SK-N-SH treated with all-trans-retinoic acid at 6 μM for 48 hours (cell line): ENCODE measurements at regions not wholly inside any gene's neighbourhood (a gene's known extent, or its start where the extent isn't known, plus 50 kb on each side); places are given as distances from the start of the nearest gene placed in this dataset.

Experiments used
- ATAC-seq: fragments of 200-7000 bp; cut with Tn5 transposase; 3 replicates; pipeline ENCODE4 v1.9.1; 2020; ENCODE audit warnings: mild to moderate bottlenecking, moderate library complexity
- ARNTL ChIP-seq: fragments of 450-650 bp; formaldehyde crosslinking; IDR thresholded peaks from 2 replicates; pipeline ENCODE4 v1.5.0; 2020; ENCODE audit warnings: low read depth, mild to moderate bottlenecking, moderate library complexity, borderline replicate concordance
- BACH2 ChIP-seq: fragments of 250-450 bp; sonication (Bioruptor Pico); IDR thresholded peaks from 2 replicates; pipeline ENCODE4 v1.9.0; 2021; ENCODE audit warnings: mild to moderate bottlenecking, borderline replicate concordance
- CSDC2 ChIP-seq: fragments of 250-450 bp; sonication (Bioruptor Pico); IDR thresholded peaks from 2 replicates; pipeline ENCODE4 v1.5.0; 2020; ENCODE audit warnings: mild to moderate bottlenecking, moderate library complexity
- ESRRG ChIP-seq: fragments of 250-450 bp; sonication (Bioruptor Pico); IDR thresholded peaks from 2 replicates; pipeline ENCODE4 v1.6.1; 2021; ENCODE audit warnings: mild to moderate bottlenecking
- GLIS3 ChIP-seq: fragments of 250-450 bp; sonication (Bioruptor Pico); IDR thresholded peaks from 2 replicates; pipeline ENCODE4 v1.5.0; 2020; ENCODE audit warnings: mild to moderate bottlenecking, moderate library complexity
- ISL1 ChIP-seq: fragments of 250-450 bp; sonication (Bioruptor Pico); IDR thresholded peaks from 2 replicates; pipeline ENCODE4 v2.1.2; 2022; ENCODE audit warnings: mild to moderate bottlenecking, moderate library complexity
- OSR1 ChIP-seq: fragments of 250-450 bp; sonication (Bioruptor Pico); IDR thresholded peaks from 2 replicates; pipeline ENCODE4 v1.8.0; 2022; ENCODE audit warnings: moderate library complexity, mild to moderate bottlenecking, inconsistent platforms
- POU6F1 ChIP-seq: fragments of 250-450 bp; sonication (Bioruptor Pico); IDR thresholded peaks from 2 replicates; pipeline ENCODE4 v1.8.0; 2021; ENCODE audit warnings: low read depth, mild to moderate bottlenecking, moderate library complexity, borderline replicate concordance
- RARB ChIP-seq: fragments of 250-450 bp; sonication (Bioruptor Pico); IDR thresholded peaks from 2 replicates; pipeline ENCODE4 v1.8.0; 2021; ENCODE audit warnings: mild to moderate bottlenecking, moderate library complexity
- SNAI2 ChIP-seq: fragments of 250-450 bp; sonication (Bioruptor Pico); IDR thresholded peaks from 2 replicates; pipeline ENCODE4 v1.5.0; 2020; ENCODE audit warnings: mild to moderate bottlenecking, moderate library complexity
- TCF4 ChIP-seq: fragments of 250-450 bp; sonication (Bioruptor Pico); IDR thresholded peaks from 2 replicates; pipeline ENCODE4 v1.8.0; 2021; ENCODE audit warnings: mild to moderate bottlenecking, moderate library complexity, borderline replicate concordance
- TOX ChIP-seq: fragments of 250-450 bp; sonication (Bioruptor Pico); IDR thresholded peaks from 2 replicates; pipeline ENCODE4 v1.8.0; 2021; ENCODE audit warnings: mild to moderate bottlenecking, moderate library complexity, borderline replicate concordance
- TSHZ2 ChIP-seq: fragments of 250-450 bp; sonication (Bioruptor Pico); IDR thresholded peaks from 2 replicates; pipeline ENCODE4 v1.5.0; 2020; ENCODE audit warnings: mild to moderate bottlenecking, moderate library complexity
- ZC3H10 ChIP-seq: fragments of 250-450 bp; sonication (Bioruptor Pico); IDR thresholded peaks from 2 replicates; pipeline ENCODE4 v1.5.1; 2021; ENCODE audit warnings: mild to moderate bottlenecking, moderate library complexity
- ZFP3 ChIP-seq: fragments of 250-450 bp; sonication (Bioruptor Pico); IDR thresholded peaks from 2 replicates; pipeline ENCODE4 v1.5.0; 2020; ENCODE audit warnings: mild to moderate bottlenecking, moderate library complexity
- ZFP30 ChIP-seq: fragments of 450-650 bp; formaldehyde crosslinking; IDR thresholded peaks from 2 replicates; pipeline ENCODE4 v1.5.0; 2022; ENCODE audit warnings: mild to moderate bottlenecking, moderate library complexity
- ZNF565 ChIP-seq: fragments of 450-650 bp; formaldehyde crosslinking; conservative IDR thresholded peaks from 2 replicates; pipeline ENCODE4 v1.5.0; 2020; ENCODE audit warnings: low read depth, mild to moderate bottlenecking, moderate library complexity
- ZNF70 ChIP-seq: fragments of 450-650 bp; formaldehyde crosslinking; IDR thresholded peaks from 2 replicates; pipeline ENCODE4 v1.5.0; 2020; ENCODE audit warnings: mild to moderate bottlenecking, moderate library complexity
- ZNF8 ChIP-seq: fragments of 450-650 bp; formaldehyde crosslinking; IDR thresholded peaks from 2 replicates; pipeline ENCODE4 v1.5.0; 2020; ENCODE audit warnings: mild to moderate bottlenecking, moderate library complexity
- TF ChIP-seq, protein P1 (sequence below): fragments of 250-450 bp; sonication (Bioruptor Pico); IDR thresholded peaks from 2 replicates; pipeline ENCODE4 v1.5.1; 2020; ENCODE audit warnings: low read depth, mild to moderate bottlenecking, moderate library complexity
- TF ChIP-seq, protein P2 (sequence below): fragments of 250-450 bp; sonication (Bioruptor Pico); IDR thresholded peaks from 2 replicates; pipeline ENCODE4 v1.8.0; 2020; ENCODE audit warnings: mild to moderate bottlenecking, moderate library complexity, borderline replicate concordance
- TF ChIP-seq, protein P3 (sequence below): fragments of 250-450 bp; sonication (Bioruptor Pico); IDR thresholded peaks from 2 replicates; pipeline ENCODE4 v1.5.1; 2021; ENCODE audit warnings: mild to moderate bottlenecking, moderate library complexity

DNA sequence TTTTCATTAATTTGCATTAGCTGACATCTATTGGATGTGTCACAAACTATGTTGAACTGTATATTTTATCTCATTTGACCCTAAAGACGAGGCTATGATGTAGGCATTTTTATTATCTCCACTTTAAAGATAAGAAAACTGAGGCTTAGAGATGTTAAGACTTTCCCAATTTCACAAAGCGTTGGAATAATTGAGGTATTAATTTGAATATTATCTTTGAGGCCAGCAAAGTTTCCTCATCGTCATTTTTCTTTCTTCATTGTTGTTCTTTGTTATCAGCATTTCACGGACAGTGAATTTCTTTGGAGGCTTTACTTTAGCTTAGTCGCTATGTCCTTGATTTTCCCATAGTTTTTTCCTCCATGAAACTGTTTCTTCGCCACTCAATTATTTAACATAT, 227.5 kb upstream of the MYOCD start:
- no peak for ATAC-seq
- TF ChIP-seq RARB (no peak), TCF4 (CRISPR knock-in tag) (no peak), TSHZ2 (CRISPR knock-in tag) (no peak), ZNF8 (CRISPR knock-in tag) (no peak), GLIS3 (CRISPR knock-in tag) (no peak), BACH2 (CRISPR knock-in tag) (no peak), ZNF565 (CRISPR knock-in tag) (no peak), POU6F1 (CRISPR knock-in tag) (no peak), CSDC2 (CRISPR knock-in tag) (no peak), SNAI2 (no peak), TOX (CRISPR knock-in tag) (no peak), ZC3H10 (CRISPR knock-in tag) (no peak), ARNTL (CRISPR knock-in tag) (no peak), OSR1 (CRISPR knock-in tag) (no peak), ESRRG (CRISPR knock-in tag) (no peak), ZNF70 (CRISPR knock-in tag) (no peak)
- TF ChIP-seq, protein P1, sequence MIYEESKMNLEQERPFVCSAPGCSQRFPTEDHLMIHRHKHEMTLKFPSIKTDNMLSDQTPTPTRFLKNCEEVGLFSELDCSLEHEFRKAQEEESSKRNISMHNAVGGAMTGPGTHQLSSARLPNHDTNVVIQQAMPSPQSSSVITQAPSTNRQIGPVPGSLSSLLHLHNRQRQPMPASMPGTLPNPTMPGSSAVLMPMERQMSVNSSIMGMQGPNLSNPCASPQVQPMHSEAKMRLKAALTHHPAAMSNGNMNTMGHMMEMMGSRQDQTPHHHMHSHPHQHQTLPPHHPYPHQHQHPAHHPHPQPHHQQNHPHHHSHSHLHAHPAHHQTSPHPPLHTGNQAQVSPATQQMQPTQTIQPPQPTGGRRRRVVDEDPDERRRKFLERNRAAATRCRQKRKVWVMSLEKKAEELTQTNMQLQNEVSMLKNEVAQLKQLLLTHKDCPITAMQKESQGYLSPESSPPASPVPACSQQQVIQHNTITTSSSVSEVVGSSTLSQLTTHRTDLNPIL (CRISPR knock-in tag), result no peak
- TF ChIP-seq, protein P2, sequence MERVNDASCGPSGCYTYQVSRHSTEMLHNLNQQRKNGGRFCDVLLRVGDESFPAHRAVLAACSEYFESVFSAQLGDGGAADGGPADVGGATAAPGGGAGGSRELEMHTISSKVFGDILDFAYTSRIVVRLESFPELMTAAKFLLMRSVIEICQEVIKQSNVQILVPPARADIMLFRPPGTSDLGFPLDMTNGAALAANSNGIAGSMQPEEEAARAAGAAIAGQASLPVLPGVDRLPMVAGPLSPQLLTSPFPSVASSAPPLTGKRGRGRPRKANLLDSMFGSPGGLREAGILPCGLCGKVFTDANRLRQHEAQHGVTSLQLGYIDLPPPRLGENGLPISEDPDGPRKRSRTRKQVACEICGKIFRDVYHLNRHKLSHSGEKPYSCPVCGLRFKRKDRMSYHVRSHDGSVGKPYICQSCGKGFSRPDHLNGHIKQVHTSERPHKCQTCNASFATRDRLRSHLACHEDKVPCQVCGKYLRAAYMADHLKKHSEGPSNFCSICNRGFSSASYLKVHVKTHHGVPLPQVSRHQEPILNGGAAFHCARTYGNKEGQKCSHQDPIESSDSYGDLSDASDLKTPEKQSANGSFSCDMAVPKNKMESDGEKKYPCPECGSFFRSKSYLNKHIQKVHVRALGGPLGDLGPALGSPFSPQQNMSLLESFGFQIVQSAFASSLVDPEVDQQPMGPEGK (CRISPR knock-in tag), result no peak
- TF ChIP-seq, protein P3, sequence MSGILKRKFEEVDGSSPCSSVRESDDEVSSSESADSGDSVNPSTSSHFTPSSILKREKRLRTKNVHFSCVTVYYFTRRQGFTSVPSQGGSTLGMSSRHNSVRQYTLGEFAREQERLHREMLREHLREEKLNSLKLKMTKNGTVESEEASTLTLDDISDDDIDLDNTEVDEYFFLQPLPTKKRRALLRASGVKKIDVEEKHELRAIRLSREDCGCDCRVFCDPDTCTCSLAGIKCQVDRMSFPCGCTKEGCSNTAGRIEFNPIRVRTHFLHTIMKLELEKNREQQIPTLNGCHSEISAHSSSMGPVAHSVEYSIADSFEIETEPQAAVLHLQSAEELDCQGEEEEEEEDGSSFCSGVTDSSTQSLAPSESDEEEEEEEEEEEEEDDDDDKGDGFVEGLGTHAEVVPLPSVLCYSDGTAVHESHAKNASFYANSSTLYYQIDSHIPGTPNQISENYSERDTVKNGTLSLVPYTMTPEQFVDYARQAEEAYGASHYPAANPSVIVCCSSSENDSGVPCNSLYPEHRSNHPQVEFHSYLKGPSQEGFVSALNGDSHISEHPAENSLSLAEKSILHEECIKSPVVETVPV (CRISPR knock-in tag), result no peak

- ATAC-seq, result no peak
- TF ChIP-seq ZNF8 (CRISPR knock-in tag), result no peak
- no peak for TF ChIP-seq POU6F1 (CRISPR knock-in tag)
- no peak for TF ChIP-seq CSDC2 (CRISPR knock-in tag)
- no peak for TF ChIP-seq ZFP3
- no peak for TF ChIP-seq ISL1 (CRISPR knock-in tag)
- no peak for TF ChIP-seq ZFP30 (CRISPR knock-in tag)
- no peak for TF ChIP-seq TSHZ2 (CRISPR knock-in tag)
- no peak for TF ChIP-seq ARNTL (CRISPR knock-in tag)
- TF ChIP-seq GLIS3 (CRISPR knock-in tag), result no peak
- no peak for TF ChIP-seq ZC3H10 (CRISPR knock-in tag)
- TF ChIP-seq, protein P3 (CRISPR knock-in tag), result no peak
- no peak for TF ChIP-seq OSR1 (CRISPR knock-in tag)
- TF ChIP-seq ZNF70 (CRISPR knock-in tag), result no peak
- no peak for TF ChIP-seq BACH2 (CRISPR knock-in tag)
- no peak for TF ChIP-seq RARB
- TF ChIP-seq ESRRG (CRISPR knock-in tag), result no peak
- TF ChIP-seq ZNF565 (CRISPR knock-in tag), result no peak
Observed at GRCh38 chr17:12438813-12439586, 226.7 kb upstream of the MYOCD start.
